Astrocyte of the cerebellum (primary cell): ENCODE measurements at regions not wholly inside any gene's neighbourhood (a gene's known extent, or its start where the extent isn't known, plus 50 kb on each side); places are given as distances from the start of the nearest gene placed in this dataset.

Experiments used
- DNase-seq: peaks from one replicate; pipeline ENCODE4 v3.0.0-alpha.2; 2011; ENCODE audit warnings: low read depth
- H3K4me3 ChIP-seq: 2 replicates; pipeline ENCODE4 v1.5.1; 2011; ENCODE audit warnings: mild to moderate bottlenecking, low read depth, low read length, moderate library complexity
- in situ Hi-C: cut with HindIII; loops from 2 replicates; pipeline ENCODE4 v1.10.0; 2017; ENCODE audit warnings: low sequenced_read_pairs
- TF ChIP-seq, protein P1 (sequence below): IDR thresholded peaks from 2 replicates; pipeline ENCODE4 v1.5.1; 2012; ENCODE audit warnings: low read length, low read depth, moderate library complexity, mild to moderate bottlenecking; ENCODE audit errors: missing control alignments

DNA sequence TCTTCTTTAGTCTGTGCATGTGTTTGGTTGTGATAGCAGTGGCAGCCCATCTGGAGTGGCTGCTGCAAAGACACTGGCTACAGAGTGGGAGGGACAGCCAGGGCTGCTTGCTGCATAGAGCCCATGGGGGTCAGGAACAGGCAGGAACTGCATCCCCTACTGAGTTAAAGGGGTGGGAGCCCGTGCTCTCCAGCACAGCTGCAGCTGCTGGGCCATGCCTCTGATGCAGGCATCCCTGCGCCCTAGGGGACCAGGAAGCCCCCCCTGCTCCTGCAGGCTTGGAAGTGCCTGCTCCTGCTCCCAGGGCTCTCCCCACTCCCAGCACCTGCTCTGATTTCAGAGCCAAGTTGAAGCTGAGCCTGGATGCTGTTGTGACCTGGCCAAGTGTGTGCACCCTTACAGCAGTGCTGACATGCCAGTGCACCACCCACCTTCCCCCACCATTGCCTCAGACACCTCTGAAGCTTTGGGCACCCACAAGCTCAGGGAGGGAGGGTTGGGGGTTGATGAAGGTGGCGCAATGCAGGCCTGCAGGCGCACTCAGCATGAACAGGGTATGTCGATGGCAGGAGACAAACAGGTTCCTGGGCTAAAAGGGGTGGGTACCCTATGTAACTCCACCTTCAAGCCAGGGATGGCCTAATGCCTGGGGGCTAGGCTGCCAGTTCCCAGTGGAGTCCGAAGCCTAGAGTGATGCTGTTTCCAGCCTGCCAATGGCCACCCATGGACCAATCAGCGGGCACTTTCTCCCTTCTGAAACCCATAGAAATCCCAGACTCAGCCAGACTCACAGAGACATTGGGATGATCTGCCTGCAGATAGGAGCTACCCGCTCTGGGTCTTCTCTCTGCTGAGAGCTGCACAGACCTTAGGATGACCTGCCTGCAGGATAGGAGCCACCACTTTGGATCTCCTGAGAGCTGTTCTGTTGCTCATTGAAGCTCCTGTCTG, 919.9 kb upstream of the MIR17HG start:
- TF ChIP-seq, protein P1, sequence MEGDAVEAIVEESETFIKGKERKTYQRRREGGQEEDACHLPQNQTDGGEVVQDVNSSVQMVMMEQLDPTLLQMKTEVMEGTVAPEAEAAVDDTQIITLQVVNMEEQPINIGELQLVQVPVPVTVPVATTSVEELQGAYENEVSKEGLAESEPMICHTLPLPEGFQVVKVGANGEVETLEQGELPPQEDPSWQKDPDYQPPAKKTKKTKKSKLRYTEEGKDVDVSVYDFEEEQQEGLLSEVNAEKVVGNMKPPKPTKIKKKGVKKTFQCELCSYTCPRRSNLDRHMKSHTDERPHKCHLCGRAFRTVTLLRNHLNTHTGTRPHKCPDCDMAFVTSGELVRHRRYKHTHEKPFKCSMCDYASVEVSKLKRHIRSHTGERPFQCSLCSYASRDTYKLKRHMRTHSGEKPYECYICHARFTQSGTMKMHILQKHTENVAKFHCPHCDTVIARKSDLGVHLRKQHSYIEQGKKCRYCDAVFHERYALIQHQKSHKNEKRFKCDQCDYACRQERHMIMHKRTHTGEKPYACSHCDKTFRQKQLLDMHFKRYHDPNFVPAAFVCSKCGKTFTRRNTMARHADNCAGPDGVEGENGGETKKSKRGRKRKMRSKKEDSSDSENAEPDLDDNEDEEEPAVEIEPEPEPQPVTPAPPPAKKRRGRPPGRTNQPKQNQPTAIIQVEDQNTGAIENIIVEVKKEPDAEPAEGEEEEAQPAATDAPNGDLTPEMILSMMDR, result no peak
- no peak overlapping the region for H3K4me3 ChIP-seq
- in situ Hi-C loops, result no loop called here
- no peak for DNase-seq

DNA sequence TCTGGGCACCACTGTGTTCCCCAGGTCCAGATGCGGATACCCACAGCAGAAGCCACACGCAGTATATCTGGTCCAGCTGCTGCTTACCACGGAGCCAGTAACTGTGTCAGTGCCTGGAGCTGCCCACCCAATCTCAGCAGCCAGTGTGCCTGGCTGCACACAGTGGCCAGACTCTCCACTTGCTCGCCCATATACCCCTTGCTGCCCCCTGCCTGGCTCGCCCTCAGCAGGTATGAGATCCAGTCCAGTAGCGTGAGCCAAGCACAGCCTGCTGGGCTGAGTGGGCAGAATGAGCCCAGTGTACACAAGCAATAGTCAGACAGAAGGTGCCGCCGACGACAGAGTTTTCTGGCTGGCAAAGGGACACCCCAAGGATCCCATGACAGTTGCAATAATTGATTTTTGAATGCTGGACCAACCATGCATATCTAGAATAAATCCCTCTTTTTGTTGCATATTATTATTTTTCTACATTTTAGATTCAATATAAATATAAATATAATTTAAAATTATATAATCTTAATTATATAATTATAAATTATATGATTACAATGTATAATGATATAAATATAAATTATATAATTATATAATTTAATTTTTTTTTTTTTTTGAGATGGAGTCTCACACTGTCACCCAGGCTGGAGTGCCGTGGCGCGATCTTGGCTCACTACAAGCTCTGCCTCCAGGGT, 918.8 kb upstream of the MIR17HG start:
- H3K4me3 ChIP-seq, result no peak overlapping the region
- in situ Hi-C loops, result no loop called here
- DNase-seq, result no peak
- TF ChIP-seq, protein P1, result no peak

DNA sequence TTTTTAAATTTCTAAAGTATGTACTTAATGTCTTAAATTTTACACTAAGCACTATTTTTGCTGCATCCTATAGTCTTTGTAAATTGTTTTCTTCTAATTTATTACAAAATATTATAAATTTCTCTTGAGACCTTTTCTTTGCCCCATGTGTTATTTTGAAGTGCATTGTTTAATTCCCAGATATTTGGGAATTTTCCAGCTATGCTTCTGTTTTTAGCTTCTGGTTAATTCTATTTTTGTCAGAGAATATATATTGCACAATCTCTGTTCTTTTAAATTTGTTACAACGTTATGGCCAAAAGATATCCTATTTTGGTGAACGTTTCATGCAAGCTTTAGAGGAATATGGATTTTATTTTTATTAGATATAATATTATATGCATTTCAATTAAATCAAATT, 917.4 kb upstream of the MIR17HG start:
- in situ Hi-C loops, result no loop called here
- no peak overlapping the region for H3K4me3 ChIP-seq
- DNase-seq, result no peak
- TF ChIP-seq, protein P1, result no peak

DNA sequence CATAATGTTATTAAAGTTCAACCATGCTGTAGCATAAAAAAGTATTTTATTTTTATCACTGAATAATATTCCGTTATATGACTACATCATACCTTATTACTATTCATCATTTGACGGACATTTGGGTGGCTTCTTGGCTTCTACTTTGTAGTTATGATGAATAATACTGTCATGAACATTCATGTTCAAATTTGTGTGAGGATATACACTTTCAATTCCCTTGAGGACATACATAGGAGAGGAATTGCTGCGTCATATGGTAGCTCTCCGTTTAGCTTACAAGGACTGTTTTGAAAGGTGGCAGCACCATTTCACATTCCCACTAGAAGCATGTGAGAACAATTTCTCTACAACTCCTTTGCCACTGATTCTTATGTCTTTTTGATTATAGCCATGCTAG, 910.8 kb upstream of the MIR17HG start:
- no peak overlapping the region for H3K4me3 ChIP-seq
- TF ChIP-seq, protein P1, result no peak
- DNase-seq, result no peak
- in situ Hi-C loops, result no loop called here

DNA sequence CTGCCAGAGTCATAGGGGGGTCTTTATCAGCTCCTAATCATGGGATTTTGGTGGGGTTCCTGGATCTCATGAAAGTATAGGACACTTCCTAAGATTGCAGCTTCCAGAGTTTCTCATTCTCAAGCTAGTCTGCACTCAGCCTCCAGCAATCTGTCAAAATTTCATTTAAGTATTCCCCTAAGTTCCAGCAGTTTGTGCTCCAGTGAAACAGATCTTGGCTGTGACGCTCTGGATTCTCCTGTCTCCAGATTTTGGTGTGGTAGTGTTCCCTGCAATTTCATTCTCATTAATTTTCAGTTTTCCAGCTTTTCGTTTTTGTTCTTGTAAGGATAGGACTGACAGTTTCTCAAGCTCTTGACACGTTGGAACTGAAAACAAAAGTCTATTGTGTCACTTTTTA, 908.9 kb upstream of the MIR17HG start:
- in situ Hi-C loops, result no loop called here
- H3K4me3 ChIP-seq, result no peak overlapping the region
- TF ChIP-seq, protein P1, result no peak
- no peak for DNase-seq

DNA sequence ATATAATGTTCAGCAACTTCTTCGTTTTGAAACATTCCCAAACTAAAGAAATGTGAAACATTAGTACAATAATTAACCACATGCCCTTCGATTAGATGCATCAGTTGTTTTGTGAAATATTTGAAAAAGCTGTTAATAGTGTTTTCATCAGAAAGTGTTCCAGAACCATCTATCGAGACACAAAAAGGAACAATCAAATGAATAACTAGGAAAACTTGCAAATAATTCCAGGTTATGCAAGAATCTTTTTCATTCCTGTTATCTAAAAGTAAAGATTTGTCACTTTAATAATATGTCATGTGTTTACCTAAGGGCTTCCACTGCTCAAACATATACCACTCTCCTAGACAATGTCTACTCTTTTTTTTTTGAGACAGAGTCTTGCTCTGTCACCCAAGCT, 904.2 kb upstream of the MIR17HG start:
- no peak for DNase-seq
- H3K4me3 ChIP-seq, result no peak overlapping the region
- in situ Hi-C loops, result no loop called here
- TF ChIP-seq, protein P1, result no peak
